Embryonic facial prominence (tissue), 1 donor: ENCODE measurements at regions not wholly inside any gene's neighbourhood (a gene's known extent, or its start where the extent isn't known, plus 50 kb on each side); places are given as distances from the start of the nearest gene placed in this dataset.

Experiments used
- DNase-seq: peaks from one replicate; pipeline ENCODE4 v3.0.0-alpha.2; 2016; ENCODE audit errors: extremely low spot score

- DNase-seq: no peak
Measured at GRCh38 chr10:8876171-8876570, 821.7 kb downstream of the GATA3 start.

DNA sequence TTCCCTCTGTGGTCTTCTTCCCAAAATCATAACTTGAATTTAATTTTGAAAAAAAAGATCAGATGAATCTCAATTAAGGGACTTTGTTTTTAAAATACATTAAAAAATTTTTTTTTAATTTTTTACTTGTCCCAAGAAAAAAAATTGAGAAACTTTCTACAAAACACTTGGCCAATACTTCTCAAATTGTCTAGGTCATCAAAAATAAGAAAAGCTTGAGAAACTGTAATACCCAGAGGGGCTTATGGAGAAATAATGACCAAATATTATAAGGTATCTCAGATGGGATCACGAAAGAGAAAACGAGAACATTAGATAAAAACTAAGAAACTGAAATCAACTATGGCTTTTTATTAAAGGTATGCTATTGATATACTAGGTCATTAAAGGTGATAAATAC, 835.0 kb downstream of the GATA3 start:
- DNase-seq: no peak

GRCh38 chr10:8893102-8893501, 838.6 kb downstream of the GATA3 start:
- DNase-seq: no peak

DNA sequence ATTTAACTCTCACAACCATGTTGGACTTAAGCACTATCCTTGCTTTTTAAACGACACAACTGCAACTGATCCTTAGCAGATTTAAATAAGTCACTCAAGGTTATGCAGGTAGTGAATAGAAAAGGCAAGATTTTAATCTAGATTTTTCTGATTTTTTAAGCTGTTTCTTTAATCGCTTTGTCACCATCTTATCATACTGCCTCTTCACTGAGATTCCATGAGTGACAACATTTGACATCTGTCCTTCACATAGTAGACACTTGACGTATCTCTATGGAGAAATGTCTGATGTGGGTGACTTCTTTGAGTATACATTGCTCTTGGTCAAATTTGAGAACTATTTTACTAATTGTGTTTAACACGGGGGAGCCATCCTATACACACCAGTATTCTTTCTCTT, 839.7 kb downstream of the GATA3 start:
- DNase-seq: no peak

DNA sequence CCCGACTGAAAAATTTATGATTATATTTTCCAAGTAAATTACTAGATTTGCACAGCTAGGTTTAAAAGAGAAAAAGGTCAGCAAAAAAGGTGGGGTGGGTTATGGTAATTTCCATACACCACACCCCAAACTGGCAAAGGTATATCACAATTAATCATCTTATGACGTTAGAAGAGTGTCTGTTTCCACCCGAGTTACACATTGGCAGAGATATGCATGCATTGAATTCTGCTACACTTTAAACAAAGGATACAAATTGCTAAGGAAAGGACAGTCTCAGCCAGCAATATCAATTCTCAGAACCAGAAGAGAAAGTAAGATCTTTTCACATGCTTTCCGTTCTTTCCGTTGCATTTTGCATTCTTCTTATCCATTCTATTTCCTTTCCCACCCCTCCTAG, 843.3 kb downstream of the GATA3 start:
- no peak for DNase-seq

DNA sequence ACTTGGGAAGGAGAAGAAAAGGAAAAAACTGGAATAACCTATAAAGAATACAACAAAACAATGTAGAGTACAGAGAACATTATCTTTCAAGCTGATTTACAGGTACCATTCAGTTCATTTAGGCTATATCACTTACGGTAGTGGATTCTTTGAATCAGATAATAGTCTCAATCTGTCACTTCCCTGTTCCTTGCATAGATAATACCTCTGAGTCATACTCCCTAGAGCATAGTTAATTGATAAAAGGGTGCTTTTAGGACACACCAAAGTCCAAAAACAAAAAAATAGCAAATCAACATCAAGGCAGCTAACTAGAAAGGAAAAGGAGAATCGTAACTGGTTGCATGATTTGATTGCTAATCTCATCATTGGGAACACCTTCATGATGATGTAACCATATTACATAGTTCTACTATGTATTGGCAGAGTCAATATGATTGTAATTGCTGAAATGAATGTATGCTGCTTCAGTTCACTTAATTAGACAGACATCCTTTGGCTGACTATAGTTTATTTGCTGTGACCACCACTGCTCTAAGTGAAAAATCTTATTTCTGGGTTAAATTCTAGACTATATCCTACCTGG, 844.4 kb downstream of the GATA3 start:
- DNase-seq: no peak

GRCh38 chr10:8902926-8903325, 848.4 kb downstream of the GATA3 start:
- DNase-seq: no peak

- no peak for DNase-seq
Measured at GRCh38 chr10:8908013-8908412, 853.5 kb downstream of the GATA3 start.

DNA sequence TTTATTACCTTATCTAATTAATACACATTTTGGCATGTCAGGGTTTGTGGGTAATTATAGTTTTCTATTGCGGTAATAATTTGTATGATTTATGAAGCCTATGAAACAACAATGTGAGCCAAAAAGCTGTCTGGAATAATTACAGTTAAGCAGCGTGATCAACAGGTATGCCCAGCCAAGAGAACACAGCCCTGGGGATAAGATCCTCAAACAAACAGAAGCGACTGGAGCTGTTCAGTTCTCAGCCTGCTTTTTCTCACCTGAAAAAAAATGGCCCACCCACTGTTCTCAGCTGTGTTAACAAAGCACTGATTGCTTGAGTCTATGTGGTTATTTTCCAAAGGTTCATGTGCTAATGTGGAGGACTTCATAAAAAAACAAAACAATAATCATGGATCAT, 855.8 kb downstream of the GATA3 start:
- DNase-seq: no peak

DNA sequence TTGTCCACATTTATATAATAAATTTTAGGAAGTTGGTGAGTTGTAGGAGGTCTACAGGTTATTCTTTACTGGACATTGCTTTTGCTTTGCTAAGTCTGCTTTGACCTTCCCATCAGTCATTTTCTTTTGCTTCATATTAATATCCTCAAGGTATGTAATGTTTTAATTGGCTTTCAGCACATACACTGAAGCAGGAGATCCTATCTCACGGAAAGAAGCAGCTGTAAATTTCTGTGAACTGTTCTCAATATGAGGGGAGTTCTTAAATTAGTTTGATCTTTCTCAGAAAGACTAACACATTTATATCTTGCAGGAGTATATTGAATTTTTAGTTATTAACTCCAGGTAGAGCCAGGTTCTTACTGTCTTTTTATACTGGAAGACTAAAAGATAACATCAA, 856.5 kb downstream of the GATA3 start:
- no peak for DNase-seq

- no peak for DNase-seq
Measured at GRCh38 chr10:8912108-8912507, 857.6 kb downstream of the GATA3 start.

DNA sequence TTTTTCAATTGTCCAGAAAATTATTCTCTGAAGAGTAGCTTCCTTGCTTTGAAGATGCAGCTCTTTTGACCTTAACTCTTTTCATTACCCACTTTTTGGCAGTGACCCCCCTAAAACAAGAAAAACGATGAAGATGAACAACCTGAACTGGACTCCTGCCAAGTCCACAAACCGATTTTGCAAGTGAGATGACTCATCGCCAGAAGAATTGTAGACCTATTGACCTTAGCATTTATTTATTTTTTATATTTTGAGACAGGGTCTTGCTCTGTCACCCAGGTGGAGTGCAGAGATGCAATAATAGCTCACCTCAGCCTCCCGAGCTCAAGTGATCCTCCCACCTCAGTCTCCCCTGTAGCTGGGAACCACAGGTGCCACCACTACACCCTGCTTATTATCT, 859.2 kb downstream of the GATA3 start:
- no peak for DNase-seq

- DNase-seq: no peak
Measured at GRCh38 chr10:8919280-8919679, 864.8 kb downstream of the GATA3 start.

GRCh38 chr10:8921568-8921967, 867.1 kb downstream of the GATA3 start:
- no peak for DNase-seq

GRCh38 chr10:8923096-8923495, 868.6 kb downstream of the GATA3 start:
- no peak for DNase-seq

DNA sequence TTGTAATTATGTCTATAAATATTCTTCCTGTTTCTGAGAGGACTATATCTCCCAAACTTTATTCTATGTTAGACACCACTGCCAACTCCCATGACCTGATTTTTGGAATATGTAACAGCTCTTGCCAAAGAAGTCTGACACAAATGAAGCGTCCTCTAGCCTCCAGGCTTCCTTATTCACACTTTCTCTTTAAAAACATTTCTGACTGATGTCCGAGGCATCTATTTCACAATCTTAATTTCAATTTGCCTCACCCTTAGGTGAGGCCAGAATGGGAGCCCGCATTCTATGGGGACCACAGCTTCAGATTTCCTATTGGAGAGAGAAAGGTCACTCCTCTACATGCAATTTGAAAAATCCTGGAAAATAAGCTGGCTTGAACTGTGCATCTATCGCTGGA, 873.2 kb downstream of the GATA3 start:
- no peak for DNase-seq

DNA sequence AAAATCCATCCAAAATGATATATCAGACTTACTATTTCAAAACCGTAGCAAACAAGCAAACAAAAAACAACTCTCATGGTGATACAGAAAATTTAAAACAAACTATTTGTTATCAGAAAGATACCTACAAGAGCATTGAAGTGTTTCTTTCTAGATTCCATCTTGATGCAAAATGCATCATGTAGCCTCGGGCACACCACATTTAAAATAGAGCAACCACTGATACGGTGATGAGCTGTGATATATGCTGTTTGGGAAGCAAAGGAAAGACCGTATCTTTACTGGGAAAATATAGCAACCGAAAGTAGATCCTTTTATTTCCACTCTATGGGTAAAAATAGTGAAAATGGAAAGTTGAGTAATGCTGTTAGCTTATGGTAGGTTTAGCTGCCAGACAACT, 892.0 kb downstream of the GATA3 start:
- no peak for DNase-seq

GRCh38 chr10:8950978-8951377, 896.5 kb downstream of the GATA3 start:
- no peak for DNase-seq

- no peak for DNase-seq
Measured at GRCh38 chr10:8951440-8952089, 897.1 kb downstream of the GATA3 start.

- no peak for DNase-seq
Measured at GRCh38 chr10:8956400-8956799, 901.9 kb downstream of the GATA3 start.

DNA sequence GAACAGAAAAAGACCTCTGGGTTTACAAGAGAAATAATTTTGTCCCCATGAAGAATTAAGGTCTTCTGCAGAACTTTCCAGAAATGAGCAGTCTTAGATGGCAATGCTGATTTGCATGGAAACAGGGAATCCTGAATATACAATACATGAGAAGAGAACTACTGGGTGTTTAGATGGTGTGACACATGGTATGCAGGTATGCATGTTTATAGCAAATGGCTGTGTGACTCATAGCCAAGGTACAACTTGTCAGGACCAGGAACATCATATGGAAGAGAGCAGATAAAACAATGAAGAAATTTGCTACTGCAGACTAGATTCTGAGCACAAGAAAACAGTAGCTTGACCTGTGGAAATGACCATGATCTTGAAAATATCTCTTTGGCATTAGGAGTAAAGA, 907.8 kb downstream of the GATA3 start:
- DNase-seq: no peak

- no peak for DNase-seq
Measured at GRCh38 chr10:8967061-8967460, 912.6 kb downstream of the GATA3 start.

DNA sequence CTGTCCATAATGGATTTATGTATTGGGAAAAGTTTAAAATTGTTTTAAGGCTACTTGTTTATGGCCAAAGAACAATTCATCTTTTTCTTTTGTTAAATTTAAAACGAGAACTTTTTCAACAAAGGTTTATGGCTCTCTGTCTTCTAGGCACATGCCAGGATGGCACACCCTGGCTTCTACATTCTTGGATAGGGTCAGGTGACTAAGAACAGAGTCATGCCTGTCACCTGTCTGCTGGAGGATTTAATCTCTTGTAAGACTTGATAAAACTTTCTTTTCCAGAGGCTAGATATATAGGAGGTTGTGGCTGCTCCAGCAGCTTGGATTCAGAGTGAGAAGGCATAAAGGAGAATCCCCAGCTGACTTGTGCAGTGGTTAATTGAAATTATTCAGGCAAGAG, 915.4 kb downstream of the GATA3 start:
- no peak for DNase-seq

- DNase-seq: no peak
Measured at GRCh38 chr10:8975535-8975934, 921.0 kb downstream of the GATA3 start.
